HepG2 (cell line): ENCODE measurements at regions not wholly inside any gene's neighbourhood (a gene's known extent, or its start where the extent isn't known, plus 50 kb on each side); places are given as distances from the start of the nearest gene placed in this dataset.

Source experiments
- ATAC-seq: fragments of 200-7000 bp; cut with Tn5 transposase; 3 replicates; pipeline ENCODE4 v1.9.1; 2020; ENCODE audit warnings: mild to moderate bottlenecking, moderate library complexity
- BruUV-seq: library from RNA; stranded (reverse); fragments of 400-500 nt; replicated peaks from 2 replicates; lab custom pipeline; 2021; lab: Mats Ljungman, UMichigan
- CTCF ChIA-PET: fragments of 300-600 bp; formaldehyde crosslinking; extraction: SDS; loops from one replicate; lab custom pipeline; 2021; ENCODE audit warnings: low total read pairs, inconsistent platforms, low intra/inter-chr PET ratio; lab: Yijun Ruan, JAX
- POLR2A ChIA-PET: fragments of 350-600 bp; sonication (Branson Sonifier 250); formaldehyde crosslinking; loops from one replicate; lab custom pipeline; 2020; ENCODE audit warnings: antibody characterized with exemption, inconsistent platforms; lab: Yijun Ruan, JAX
- DNase-seq: peaks from one replicate; pipeline ENCODE4 v3.0.0-alpha.2; 2015; ENCODE audit warnings: low spot score
- FAIRE-seq: peaks from 3 replicates; lab custom pipeline; 2011; peaks lifted over from hg19 to GRCh38; lab: Jason Lieb, UNC
- H2AFZ ChIP-seq: one replicate; pipeline ENCODE4 v1.6.1; 2011; ENCODE audit warnings: low read length, inconsistent platforms
- H3K27ac ChIP-seq: fragments of 300-600 bp; 3 replicates; pipeline ENCODE4 v1.8.0; 2011; ENCODE audit warnings: mixed run types, mild to moderate bottlenecking, mixed read lengths, low read length, inconsistent platforms; ENCODE audit not compliant: insufficient read depth; ENCODE audit errors: extremely low read length
- H3K27me3 ChIP-seq, 2 experiments: fragments of 200-600 bp in 1 of 2; 2 replicates in 1 of 2; 3 replicates in 1 of 2; pipeline versions ENCODE4 v1.6.0 to v1.8.0; 2011; ENCODE audit warnings: low read length in 2 of 2, mild to moderate bottlenecking in 2 of 2, moderate library complexity in 2 of 2, inconsistent platforms in 1 of 2; ENCODE audit not compliant: insufficient read depth in 2 of 2, control insufficient read depth in 1 of 2
- H3K36me3 ChIP-seq, 2 experiments: fragments of 200-600 bp in 1 of 2; replicated peaks in 1 of 2; 2 replicates in 1 of 2; 3 replicates in 1 of 2; pipeline versions ENCODE4 v1.5.1 to v1.8.0; 2011; ENCODE audit warnings: low read length in 2 of 2, inconsistent platforms in 1 of 2; ENCODE audit not compliant: insufficient read depth in 2 of 2, control insufficient read depth in 1 of 2
- H3K4me1 ChIP-seq: 2 replicates; pipeline ENCODE4 v1.5.1; 2012; ENCODE audit warnings: low read length, inconsistent platforms; ENCODE audit not compliant: insufficient read depth
- H3K4me2 ChIP-seq: 2 replicates; pipeline ENCODE4 v1.6.0; 2011; ENCODE audit warnings: low read depth, low read length, inconsistent platforms
- H3K4me3 ChIP-seq, 3 experiments: fragments of 200-600 bp in 1 of 3; sonication (generic), shearing (Covaris generic) in 1 of 3; replicated peaks in 1 of 3; 2 replicates each; pipeline ENCODE4 v1.5.1; 2011 to 2016; ENCODE audit warnings: low read length in 3 of 3, inconsistent platforms in 2 of 3, low read depth in 2 of 3, mild to moderate bottlenecking in 2 of 3, control low read depth in 1 of 3, mixed read lengths in 1 of 3; ENCODE audit not compliant: insufficient read depth in 1 of 3
- H3K79me2 ChIP-seq: one replicate; pipeline ENCODE4 v1.6.1; 2011; ENCODE audit warnings: low read length, inconsistent platforms; ENCODE audit not compliant: insufficient read depth
- H3K9ac ChIP-seq: 2 replicates; pipeline ENCODE4 v1.6.0; 2011; ENCODE audit warnings: mild to moderate bottlenecking, low read depth, low read length, inconsistent platforms; ENCODE audit not compliant: insufficient read depth
- H3K9me3 ChIP-seq: 2 replicates; pipeline ENCODE4 v1.5.1; 2012; ENCODE audit warnings: mild to moderate bottlenecking, low read length
- H4K20me1 ChIP-seq: 2 replicates; pipeline ENCODE4 v1.6.0; 2011; ENCODE audit warnings: inconsistent platforms, mild to moderate bottlenecking, low read length, moderate library complexity; ENCODE audit not compliant: insufficient read depth
- CBX2 ChIP-seq, 2 experiments: fragments of 200-600 bp in 1 of 2; sonication (generic); formaldehyde crosslinking in 1 of 2; IDR thresholded peaks; 2 replicates each; pipeline versions ENCODE4 v1.7.0 to v1.8.1; 2018 to 2022; ENCODE audit warnings: low read depth in 2 of 2, low read length in 1 of 2, mild to moderate bottlenecking in 1 of 2, missing genetic modification reagents in 1 of 2
- EZH2 ChIP-seq: conservative IDR thresholded peaks from 2 replicates; pipeline ENCODE4 v1.6.1; 2012; ENCODE audit warnings: mild to moderate bottlenecking, low read depth, low read length, moderate library complexity
- RARA ChIP-seq: IDR thresholded peaks from 2 replicates; pipeline ENCODE4 v1.6.1; 2016; ENCODE audit warnings: missing genetic modification reagents, missing compliant biosample characterization
- ZNF17 ChIP-seq: sonication (generic); formaldehyde crosslinking; IDR thresholded peaks from 2 replicates; pipeline ENCODE4 v1.5.0; 2020; ENCODE audit warnings: mild to moderate bottlenecking, missing genetic modification reagents
- ZNF224 ChIP-seq: sonication (generic); formaldehyde crosslinking; IDR thresholded peaks from 2 replicates; pipeline ENCODE4 v1.5.0; 2020; ENCODE audit warnings: mild to moderate bottlenecking, missing genetic modification reagents
- WGBS: methylation state at CpG from one replicate; pipeline ENCODE4 v1.1.6; 2017; ENCODE audit warnings: low lambda C conversion rate; 5-methylcytosine and 5-hydroxymethylcytosine counted together
- in situ Hi-C: cut with HindIII; loops from 2 replicates; pipeline ENCODE4 v1.10.0; 2017; ENCODE audit warnings: low pct_unique_long_range_greater_than_20kb; ENCODE audit not compliant: extremely low pct_ligation_motif_present
- intact Hi-C: fragments of 100-400 bp; cut with micrococcal nuclease; formaldehyde crosslinking; loops from one replicate; pipeline ENCODE4 v1.10.0; 2022; ENCODE audit not compliant: unreplicated experiment
- TF ChIP-seq, protein P1 (sequence below): sonication (generic); formaldehyde crosslinking; IDR thresholded peaks from 2 replicates; pipeline ENCODE4 v1.4.0; 2020; ENCODE audit warnings: missing genetic modification reagents

DNA sequence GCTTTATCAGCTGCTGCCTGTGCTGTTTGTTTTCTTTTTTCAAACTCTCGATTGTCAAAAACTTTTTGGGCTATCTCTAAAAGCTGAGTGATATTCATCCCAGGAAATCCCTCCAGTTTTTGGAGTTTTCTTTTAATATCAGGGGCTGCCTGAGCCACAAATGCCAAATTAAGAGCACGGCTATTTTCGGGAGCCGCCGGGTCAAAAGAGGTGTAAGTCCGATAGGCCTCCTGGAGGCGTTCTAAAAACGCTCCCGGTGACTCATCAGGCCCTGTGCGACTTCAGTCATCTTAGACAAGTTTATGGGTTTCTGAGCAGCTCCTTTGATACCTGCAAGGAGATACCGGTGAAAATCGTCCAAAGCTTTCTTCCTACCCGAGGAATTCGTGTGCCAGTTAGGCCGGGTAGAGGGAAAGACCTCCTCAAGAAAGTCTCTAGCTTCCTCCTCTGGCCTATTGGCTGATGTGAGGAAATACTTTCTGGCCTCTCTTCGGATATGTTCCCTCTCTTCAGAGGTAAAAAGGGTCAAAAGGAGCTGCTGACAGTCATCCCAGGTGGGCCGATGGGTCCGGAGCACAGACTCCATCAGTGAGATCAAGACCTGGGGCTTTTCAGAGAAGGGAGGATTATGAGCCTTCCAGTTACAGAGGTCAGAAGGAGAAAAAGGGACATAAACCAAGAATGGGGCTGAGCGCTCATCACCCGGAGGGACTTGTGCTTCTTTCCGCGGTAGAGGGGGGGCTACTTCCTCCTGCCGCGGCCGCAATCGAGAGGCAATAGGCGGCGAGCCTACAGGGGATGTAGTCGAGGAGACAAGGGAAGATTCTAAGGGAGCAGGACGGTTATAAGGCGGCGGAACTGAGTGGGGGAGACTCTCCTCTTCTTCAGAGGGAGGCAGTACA lies 151.1 kb downstream of the TRIM27 start:
- Histone ChIP-seq H3K4me3 (no peak overlapping the region), H3K79me2 (no peaks in the 10 kb centered on the region), H4K20me1 (no peaks in the 10 kb centered on the region), H3K9ac (no peak overlapping the region), H3K27ac (no peak overlapping the region), H3K9me3 (no peaks in the 10 kb centered on the region), H3K36me3 (no peaks in the 10 kb centered on the region), H2AFZ (no peak overlapping the region), H3K4me2 (no peak overlapping the region)
- in situ Hi-C loops: no loop called here
- ChIA-PET CTCF (no interaction called here), POLR2A (no interaction called here)
- DNase-seq: no peak
- FAIRE-seq: no peak
- ATAC-seq: no peak
- intact Hi-C loops: no loop called here
- BruUV-seq: no TSS peak
- no peak for TF ChIP-seq ZNF224
- no peak for TF ChIP-seq RARA (CRISPR knock-in tag)
- peak; percentile 2; the same call in 1 of the 2 replicates for TF ChIP-seq EZH2
- TF ChIP-seq, all 625 proteins: peak for 1
- peaks cover 17 to 97% of the 10 kb centered on the region in 2 experiments for H3K27me3 ChIP-seq
- WGBS: 25% methylated on average over 32 of the region's 32 CpGs
- no peaks in the 10 kb centered on the region for H3K4me1 ChIP-seq

DNA sequence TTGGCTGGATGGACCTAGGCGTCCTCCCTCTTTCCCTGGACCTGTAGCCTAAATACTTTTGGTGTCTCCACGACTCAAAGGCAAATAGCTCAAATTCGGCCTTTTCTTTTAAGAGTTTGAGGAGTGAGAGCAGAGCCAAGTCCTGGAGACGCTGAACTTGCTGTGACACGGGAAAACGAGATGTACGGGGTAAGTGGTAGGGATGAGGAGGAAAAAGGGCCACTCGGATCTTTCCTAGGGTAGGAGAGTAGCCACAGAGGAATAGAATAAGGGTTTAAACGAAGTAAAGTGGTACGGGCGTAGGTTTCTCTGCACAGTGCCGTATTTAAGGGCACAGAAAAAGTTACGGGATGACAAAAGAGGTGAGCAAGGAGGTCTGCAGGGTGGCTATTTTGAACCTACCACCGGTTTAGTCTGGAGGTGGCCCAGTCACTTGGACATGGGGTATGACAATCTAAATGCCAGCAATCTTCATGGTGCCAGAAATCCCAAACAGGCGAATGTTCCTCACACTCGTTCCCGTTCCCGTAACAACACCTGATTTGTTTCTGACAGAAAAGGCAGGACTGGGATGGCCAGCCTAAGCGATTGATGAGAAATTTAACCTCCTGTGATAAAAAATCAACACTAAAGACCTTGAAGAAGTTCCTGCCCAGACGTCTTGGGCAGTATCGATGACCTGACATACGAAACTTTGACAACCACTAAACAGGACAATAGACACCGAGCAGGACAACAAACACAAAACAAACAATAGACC lies 149.3 kb downstream of the TRIM27 start:
- WGBS: 27% methylated on average over 23 of the region's 23 CpGs
- ATAC-seq: no peak
- Histone ChIP-seq H3K4me2 (no peak overlapping the region), H3K27me3 (peaks cover 16 to 96% of the 10 kb centered on the region in 2 experiments), H2AFZ (no peak overlapping the region), H3K4me3 (no peak overlapping the region), H3K9me3 (no peaks in the 10 kb centered on the region), H3K36me3 (no peaks in the 10 kb centered on the region), H3K79me2 (no peaks in the 10 kb centered on the region), H4K20me1 (no peaks in the 10 kb centered on the region), H3K9ac (no peak overlapping the region), H3K4me1 (no peaks in the 10 kb centered on the region), H3K27ac (no peak overlapping the region)
- no TSS peak for BruUV-seq
- intact Hi-C loops (no loop called here), in situ Hi-C loops (no loop called here)
- TF ChIP-seq ZNF17 (CRISPR knock-in tag) (no peak), CBX2 (IDR thresholded peaks at IDR 0.05; ENCODE audit: low read depth, low read length) (peak; percentile 75; the same call in 1 of the 2 replicates), CBX2 (CRISPR knock-in tag; IDR thresholded peaks at IDR 0.05; ENCODE audit: low read depth) (no peak)
- TF ChIP-seq, protein P1, sequence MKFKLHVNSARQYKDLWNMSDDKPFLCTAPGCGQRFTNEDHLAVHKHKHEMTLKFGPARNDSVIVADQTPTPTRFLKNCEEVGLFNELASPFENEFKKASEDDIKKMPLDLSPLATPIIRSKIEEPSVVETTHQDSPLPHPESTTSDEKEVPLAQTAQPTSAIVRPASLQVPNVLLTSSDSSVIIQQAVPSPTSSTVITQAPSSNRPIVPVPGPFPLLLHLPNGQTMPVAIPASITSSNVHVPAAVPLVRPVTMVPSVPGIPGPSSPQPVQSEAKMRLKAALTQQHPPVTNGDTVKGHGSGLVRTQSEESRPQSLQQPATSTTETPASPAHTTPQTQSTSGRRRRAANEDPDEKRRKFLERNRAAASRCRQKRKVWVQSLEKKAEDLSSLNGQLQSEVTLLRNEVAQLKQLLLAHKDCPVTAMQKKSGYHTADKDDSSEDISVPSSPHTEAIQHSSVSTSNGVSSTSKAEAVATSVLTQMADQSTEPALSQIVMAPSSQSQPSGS: no peak
- POLR2A ChIA-PET: no interaction called here
- no peak for DNase-seq
- CTCF ChIA-PET: no interaction called here
- FAIRE-seq: no peak
